ENCODE measurements at regions not wholly inside any gene's neighbourhood (a gene's known extent, or its start where the extent isn't known, plus 50 kb on each side); places are given as distances from the start of the nearest gene placed in this dataset.
"Not testable (repeated sequence)": the region's sequence is repeated elsewhere in the genome, so short reads cannot be mapped to it uniquely, and the experiment has no call there.

DNA sequence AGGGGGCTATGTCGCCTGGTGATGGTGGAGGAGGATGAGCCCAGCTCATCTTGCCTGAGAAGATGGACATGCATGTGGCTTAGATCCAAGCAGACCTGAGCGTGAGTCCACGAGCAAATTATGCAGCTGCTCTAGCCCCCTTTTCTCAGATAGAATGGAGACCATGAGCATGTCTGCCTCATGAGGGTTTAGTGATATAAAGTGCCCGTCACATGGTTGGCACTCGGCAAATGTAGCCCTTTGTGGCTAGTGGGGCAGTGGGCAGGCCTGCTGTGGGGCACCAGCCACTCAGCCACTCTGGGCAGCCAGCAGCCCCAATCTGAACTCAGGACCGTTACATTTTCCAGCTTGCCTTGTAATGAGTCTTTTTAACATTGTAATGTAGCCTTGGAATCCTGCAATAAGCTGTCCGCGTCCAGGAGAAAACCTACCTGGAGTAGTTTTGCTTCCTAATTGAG lies 92.1 kb upstream of the HS6ST1 start:
- no peak for DNase-seq (ENCODE audit: extremely low read depth in 1 of 11, low read depth in 9 of 11, low spot score in 4 of 11)

DNA sequence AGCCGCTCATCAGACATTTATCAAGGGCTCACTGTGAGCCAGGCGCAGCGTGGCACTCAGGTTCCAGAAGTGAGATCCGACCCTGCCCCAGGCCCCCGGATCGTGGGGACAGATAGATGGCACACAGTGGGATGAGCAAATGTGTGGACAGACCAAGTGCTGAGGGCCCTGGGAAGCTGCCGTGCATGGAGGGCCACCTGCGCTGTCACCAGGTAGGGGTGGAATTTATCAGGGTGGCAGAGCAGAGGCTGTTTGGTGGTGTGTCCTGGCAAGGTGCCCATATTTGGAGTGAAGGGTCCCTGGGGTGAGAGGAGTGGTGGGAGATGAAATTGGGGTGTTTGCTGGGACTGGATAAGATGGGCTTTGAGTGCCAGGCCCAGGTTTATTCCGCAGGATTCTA lies 92.8 kb upstream of the HS6ST1 start:
- DNase-seq (ENCODE audit: extremely low read depth in 1 of 11, low read depth in 9 of 11, low spot score in 4 of 11): no peak

DNA sequence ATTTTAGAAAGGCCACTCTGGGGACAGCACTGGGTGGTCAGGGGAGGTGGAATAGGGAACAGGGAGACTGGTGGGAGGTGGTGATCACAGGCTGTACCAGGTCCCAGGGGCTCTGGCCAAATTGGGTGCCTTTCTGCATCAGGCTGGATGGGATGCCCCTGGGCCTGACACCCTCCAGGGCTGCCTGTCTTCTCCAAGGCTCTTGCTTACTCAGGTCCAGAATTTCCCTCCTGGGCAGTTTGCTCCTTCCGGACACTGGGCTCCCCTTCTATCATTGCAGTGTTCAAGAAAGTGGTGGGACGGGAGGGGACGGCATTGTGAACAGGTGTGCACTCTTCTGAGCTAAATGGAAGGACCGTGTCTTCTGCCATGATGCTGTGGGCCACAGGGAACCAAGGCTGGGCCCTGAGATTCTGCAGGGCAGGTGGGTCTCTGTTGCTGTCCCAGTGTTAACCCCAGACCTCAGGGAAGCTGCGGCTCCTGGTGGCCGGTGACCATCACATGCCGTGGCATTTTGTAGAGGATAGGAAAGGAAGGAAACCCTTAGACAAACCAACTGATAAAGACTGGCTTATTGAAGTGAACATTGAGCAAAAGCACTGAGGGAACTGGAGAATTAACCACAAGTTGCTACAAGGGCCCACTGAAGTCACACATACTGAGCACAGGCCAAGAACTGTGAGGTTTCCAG lies 93.7 kb upstream of the HS6ST1 start:
- DNase-seq (ENCODE audit: extremely low read depth in 1 of 11, low read depth in 9 of 11, low spot score in 4 of 11): no peak

DNA sequence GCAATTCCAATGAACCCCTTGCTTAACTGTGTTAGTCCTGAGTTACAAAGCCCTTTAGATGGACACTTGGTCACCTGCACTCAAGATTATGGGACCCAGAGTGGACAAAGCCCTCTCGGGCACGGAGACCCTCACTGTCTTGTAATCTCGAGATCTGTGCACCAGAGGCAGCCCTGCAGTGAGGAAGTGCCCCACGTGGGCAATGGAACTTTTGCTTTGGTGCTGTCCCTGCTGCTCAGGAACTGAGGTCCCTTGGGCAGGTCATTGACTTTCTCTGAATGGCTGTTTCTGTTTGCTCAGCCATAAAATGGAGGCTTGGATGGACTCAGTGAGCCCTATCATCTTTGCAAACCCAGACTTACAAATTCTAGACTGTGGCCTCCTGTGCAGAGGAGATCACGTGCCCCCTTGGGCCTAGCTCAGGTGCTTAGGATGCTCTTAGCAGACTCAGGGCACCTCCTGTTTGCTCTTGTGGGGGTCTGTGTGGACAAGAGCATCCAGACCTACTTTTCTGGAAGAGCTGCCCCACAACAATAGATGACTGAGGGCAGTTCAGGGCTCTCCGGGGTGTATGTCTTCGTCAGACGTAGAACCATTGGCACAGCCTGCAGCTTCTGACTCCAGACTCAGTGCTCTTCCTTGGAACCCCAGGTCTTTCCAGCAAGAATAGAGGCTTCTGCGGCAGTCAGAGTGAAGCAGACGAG lies 94.5 kb upstream of the HS6ST1 start:
- no peak for DNase-seq (ENCODE audit: extremely low read depth in 1 of 11, low read depth in 9 of 11, low spot score in 4 of 11)

DNA sequence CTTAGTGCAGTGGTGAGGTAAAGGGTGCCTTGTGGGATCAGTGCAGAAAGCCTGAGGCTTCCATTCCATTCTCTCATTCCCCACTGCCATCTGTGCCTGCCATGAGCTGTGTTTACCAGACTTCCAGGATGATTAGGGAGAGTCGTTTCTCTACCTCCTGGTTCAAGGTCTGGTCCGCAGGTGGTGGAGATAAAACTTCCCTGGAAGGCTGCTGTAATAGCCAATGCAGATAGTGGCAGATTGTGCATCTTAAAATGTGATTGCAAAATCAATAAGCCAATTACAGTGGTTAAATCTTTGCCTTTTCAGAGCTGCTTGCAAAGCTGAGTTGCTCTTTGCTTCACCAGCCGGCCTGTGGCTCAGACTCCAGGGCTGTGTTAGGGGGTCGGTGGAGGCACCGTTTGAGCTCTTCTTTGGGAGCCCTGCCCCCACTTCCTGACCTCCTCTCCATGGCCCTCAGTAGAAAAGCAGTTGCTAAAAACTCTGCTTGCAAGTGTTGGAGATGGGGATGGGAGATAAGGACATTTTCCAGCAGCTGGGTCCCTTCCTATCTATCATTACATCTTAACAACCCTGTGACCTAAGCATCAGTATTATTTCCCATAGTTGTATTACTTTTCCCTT lies 95.2 kb upstream of the HS6ST1 start:
- DNase-seq (ENCODE audit: extremely low read depth in 1 of 11, low read depth in 9 of 11, low spot score in 4 of 11): no peak

DNA sequence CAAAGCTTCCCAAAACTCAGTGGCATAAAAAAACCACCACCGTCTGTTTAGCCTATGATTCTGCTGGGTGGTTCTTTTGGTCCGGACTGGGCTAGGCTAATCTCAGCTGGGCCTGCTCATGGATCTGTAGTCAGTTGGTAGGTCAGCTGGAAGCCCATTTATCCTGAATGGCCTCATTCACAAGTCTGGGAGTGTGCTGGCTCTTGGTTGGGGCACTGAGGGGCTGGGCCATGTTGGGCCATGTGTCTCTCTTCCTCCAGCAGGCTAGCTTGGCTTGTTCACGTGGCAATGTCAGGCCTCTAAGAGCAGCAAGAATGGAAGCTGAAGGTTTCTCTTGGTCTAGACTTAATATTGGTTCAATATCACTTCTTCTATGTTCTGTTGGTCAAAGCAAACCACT lies 95.7 kb upstream of the HS6ST1 start:
- DNase-seq (ENCODE audit: extremely low read depth in 1 of 11, low read depth in 9 of 11, low spot score in 4 of 11): no peak

DNA sequence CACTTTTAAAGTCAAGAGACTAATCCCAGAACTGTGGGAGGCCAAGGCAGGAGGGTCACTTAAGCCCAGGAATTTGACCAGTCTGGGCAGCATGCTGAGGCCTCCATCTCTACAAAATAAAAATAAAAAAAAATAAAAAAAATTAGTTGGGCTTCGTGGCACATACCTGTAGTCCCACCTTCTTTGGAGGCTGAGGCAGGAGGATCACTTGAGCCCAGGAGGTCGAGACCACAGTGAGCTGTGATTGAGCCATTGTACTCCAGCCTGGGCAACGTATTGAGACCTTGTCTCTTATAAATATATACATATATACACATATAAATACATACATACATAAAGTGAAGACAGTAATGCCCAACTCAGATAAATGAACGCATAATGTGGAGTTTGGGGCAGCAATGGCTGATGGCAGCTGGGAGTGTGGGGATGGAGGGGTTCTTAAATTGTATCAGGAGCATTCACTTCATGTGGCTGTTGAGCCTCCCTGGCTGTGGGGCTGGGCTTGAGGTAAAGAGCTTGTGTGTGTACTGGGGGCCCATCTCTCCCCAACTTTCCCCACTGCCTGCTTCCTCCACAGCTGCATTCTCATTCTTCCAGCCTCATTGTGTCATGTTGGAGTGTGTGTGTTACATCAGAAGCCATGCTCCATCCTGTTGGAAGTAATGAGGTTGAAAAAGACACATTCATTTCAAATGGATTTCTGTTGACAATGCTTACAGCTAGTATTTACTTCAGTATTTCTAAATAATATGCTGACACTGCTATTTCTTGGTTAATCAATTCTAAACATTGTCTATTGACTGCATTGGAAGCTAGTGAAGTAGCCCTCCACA lies 96.5 kb upstream of the HS6ST1 start:
- no peak for DNase-seq (ENCODE audit: extremely low read depth in 1 of 11, low read depth in 9 of 11, low spot score in 4 of 11)

DNA sequence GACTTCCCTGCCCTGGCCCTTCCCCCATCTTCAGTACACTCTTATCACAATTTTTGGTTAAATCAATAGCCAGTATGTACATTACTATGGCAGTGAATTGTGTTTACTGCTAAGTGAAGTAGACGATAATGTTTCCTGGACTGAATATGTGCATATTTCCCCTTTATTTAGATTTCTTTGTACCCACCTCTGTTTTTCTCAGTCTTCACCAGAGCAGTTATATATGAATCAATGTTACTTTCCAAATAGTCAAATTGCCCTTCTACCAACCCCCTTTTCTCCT lies 97.1 kb upstream of the HS6ST1 start:
- DNase-seq (ENCODE audit: extremely low read depth in 1 of 11, low read depth in 9 of 11, low spot score in 4 of 11): no peak

DNA sequence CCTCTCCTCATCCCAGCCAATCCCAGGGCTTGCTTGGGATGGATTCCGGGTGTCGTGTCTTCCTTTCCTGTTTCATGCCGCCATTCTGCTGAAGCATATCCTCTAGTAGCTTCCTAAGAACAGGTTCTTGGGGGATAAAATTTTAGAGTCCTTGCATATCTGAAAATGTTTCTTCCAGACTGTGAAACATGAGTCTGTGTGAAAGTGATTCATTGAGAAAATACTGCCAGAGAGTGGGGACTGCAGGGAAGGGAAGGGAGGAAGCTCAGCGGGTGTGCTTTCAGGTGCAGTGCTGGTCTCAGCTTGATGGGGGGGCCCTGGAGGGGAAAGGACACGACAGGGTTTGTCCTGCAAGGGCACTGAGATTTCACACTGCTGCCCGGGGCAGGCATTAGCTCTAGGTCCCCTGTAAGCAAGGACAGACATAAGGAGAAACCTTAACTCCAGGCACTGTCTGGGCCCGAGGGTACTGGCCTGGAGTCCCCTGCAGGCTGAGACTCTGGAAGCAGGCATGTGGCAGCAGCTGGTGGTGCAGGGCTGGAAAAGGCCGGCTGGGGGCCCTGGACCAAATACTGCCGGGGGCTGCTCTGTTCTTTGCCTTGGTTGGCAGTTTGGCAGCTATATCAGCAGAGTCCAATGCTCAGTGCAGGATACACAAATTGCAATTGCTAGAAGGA lies 97.6 kb upstream of the HS6ST1 start:
- no peak for DNase-seq (ENCODE audit: extremely low read depth in 1 of 11, low read depth in 9 of 11, low spot score in 4 of 11)

DNA sequence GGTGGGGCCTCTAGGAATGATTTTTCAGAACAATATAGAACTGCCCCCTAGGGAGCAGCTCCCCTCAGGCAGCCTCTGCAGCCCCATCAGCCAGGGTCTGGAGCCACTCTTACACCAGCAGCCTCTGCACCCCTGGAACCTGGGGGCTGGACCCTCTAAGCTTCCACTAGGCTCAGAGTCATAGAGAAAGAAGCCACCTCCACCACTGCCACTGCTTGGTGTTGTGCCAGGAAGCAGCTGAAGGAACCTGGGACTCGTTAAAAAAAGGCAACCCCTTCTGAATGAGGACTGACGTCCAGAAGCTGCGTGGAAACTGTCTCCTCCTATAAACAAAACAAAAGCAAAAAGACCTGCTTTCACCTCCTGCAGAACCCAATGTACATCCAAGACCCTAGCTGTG lies 98.1 kb upstream of the HS6ST1 start:
- no peak for DNase-seq (ENCODE audit: extremely low read depth in 1 of 11, low read depth in 9 of 11, low spot score in 4 of 11)

DNA sequence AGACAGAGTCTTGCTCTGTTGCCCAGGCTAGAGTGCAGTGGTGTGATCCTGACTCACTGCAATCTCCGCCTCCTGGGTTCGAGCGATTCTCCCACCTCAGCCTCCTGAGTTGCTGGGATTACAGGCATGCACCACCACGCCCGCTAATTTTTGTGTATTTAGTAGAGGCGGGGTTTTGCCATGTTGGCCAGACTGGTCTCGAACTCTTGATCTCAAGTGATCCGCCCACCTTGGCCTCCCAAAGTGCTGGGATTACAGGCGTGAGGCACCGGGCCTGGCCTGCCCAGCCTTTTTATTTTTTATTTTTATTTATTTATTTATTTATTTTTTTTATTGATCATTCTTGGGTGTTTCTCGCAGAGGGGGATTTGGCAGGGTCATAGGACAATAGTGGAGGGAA lies 98.6 kb upstream of the HS6ST1 start:
- DNase-seq (ENCODE audit: extremely low read depth in 1 of 11, low read depth in 9 of 11, low spot score in 4 of 11): not testable (repeated sequence)

DNA sequence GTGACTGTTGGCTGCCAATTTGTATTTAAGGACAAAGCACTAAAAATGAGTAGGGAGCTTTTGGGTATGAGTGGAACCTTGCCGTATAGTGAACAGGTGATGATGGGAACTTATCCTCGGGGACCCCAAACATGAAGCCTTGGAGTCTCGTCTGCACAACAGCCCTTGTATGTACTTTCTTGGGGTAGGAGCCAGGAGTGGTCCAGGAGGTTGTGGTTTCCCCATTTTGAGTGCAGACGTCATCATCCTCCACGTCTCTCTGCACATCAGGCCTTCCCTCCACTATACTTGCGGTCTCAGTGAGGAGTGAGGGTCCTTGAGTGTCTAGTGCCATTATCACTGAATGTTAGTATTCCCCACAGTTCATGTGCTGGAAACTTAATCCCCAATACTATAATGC lies 101.5 kb upstream of the HS6ST1 start:
- no peak for DNase-seq (ENCODE audit: extremely low read depth in 1 of 11, low read depth in 9 of 11, low spot score in 4 of 11)

DNA sequence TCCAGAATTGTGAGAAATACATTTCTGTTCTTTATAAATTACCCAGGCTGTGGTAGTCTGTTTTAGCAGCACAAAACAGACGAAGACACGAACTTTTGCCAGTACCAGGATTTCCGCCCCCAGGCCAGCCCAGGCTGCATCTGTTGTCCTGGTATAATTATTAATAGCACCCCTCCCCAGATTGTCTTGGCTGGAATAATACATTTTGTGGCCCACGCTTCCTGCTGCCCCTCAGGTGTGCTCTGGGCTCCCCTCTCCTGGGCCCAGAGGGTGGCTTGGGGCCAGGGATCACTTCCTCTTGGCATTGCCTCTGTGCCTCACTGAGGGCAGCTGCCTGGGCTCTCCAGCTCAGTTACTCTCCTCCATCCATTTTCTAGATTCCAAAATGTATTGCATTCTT lies 102.1 kb upstream of the HS6ST1 start:
- no peak for DNase-seq (ENCODE audit: extremely low read depth in 1 of 11, low read depth in 9 of 11, low spot score in 4 of 11)

DNA sequence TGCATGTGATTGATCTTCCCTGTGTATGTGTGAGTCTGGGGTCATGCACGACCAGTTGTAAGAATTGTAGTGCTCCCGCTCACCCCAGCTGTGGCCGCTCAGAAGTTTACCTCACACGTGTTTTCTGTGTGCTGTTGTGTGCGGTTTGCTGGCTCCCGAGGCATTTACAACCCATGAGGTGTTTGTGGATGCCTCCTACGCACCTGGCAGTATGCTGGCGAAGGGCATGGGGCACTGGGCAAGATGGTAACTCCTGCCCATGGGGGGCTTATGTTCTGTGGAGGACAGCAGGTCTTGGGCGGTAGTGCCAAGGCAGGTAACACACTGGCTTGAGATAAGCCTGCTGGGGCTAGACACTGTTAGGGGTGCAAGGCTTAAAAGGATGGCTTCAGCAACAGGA lies 102.6 kb upstream of the HS6ST1 start:
- no peak for DNase-seq (ENCODE audit: extremely low read depth in 1 of 11, low read depth in 9 of 11, low spot score in 4 of 11)

DNA sequence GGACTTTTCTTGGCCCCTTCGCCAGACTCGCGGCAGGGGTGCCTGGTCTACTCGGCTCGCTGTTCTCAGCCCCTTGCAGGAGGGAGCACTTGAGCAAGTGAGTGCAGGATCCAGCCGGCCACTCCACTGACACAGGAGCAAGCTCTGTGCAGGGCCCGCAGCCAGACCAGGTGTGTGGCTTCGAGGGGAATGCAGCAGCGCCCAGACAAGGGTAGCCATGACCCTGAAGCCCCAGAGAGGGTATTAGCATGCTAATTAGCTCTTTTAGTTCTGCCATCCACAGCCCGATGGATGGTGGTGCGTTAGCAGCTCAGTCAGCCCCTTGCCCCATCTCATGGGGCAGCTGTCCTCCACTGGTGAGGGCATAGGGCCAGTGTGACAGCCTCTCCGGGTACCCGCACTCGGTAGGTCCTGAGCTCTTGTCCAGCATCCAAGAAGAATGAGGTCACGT lies 103.2 kb upstream of the HS6ST1 start:
- DNase-seq (ENCODE audit: extremely low read depth in 1 of 11, low read depth in 9 of 11, low spot score in 4 of 11): no peak

DNA sequence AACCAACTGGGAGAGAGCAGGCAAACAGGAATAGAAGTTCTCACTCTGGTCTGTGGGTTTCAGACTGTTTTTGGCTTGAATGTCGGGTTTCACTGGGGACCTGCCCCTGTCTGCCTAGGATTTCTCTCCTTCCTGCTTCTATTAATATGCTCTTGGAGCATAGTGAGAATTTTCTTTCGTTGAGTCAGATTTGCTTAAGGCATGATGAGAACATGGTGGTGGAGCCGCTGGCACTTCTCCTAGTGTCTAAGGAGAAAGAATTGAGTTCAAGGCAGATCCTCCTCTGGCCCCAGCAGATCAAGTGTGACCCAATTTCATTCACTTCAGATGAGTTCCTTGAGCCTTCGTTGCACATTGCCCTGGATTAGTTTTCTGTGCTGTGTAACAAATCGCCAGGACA lies 103.9 kb upstream of the HS6ST1 start:
- no peak for DNase-seq (ENCODE audit: extremely low read depth in 1 of 11, low read depth in 9 of 11, low spot score in 4 of 11)

DNA sequence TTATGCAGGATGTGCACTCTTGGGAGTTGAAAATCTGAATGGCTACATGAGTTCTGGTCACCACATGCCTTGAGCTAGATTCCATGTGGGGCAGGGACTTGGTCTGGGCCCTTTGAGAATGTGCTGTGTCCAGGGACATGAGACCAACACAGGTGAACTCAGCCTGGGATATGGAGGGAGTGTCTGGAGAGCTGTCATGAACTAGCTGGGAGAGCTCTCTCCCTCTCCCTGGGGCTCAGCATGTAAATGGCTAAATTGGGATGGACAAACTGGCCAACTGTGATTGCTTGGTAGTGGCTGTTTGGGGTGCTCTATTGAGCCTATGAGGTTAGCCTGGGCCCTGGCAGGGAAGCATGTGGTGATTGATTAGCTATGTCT lies 105.1 kb upstream of the HS6ST1 start:
- no peak for DNase-seq (ENCODE audit: extremely low read depth in 1 of 11, low read depth in 9 of 11, low spot score in 4 of 11)

DNA sequence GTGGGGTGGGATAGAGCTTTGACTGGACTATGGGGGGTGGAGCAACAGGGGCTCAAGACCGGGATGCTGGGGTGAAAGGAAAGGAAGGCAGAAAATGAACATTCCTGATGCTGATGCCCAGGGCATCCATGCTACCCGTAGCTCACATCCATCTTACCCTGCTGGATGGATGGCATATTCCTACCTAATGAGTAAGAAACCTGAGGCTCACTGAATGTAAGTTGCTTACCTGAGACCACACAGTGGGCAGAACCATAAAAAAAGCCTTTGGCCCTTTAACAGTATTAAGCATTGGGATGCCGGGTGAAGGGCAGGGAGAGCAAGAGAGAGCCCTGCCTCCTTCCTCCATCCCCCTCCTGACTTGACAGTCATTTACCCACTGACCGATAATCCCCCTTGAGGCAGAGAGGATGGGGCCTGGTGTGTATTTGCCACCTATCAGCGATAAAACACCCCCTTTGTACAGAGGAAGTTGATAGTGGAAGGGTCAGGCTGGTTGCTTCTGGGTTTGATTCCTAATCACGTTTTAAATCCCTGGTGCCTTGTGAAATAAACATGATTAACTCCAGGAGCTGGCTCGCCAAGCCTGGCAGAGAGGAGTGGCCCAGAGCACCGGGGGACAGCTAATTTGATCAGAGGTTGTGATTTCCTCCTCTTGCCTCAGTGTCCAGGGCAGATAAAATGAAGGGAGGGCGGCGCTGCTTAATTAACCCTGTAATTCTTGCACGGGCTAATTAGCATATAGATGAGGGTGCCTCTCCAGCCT lies 105.9 kb upstream of the HS6ST1 start:
- no peak for DNase-seq (ENCODE audit: extremely low read depth in 1 of 11, low read depth in 9 of 11, low spot score in 4 of 11)

DNA sequence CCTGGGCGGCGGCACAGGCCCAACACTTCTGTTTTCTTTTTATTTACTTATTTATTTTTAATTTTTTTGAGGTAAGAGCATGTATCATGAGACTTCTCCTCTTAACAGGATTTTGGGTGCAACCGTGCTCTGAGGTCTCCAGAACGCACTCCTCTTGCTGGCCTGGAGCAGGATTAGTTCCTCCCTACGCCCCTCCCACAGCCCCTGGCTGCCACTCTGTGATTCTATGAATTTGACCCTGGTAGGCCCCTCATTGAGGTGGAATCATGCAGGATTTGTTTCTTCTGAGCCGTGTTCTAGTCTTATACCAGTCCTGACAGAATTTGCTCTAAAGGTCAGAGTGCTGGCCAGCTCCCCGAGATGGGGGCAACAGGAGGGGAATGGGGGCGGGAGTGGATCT lies 106.5 kb upstream of the HS6ST1 start:
- no peak for DNase-seq (ENCODE audit: extremely low read depth in 1 of 11, low read depth in 9 of 11, low spot score in 4 of 11)
